K562 (cell line): ENCODE measurements at regions not wholly inside any gene's neighbourhood (a gene's known extent, or its start where the extent isn't known, plus 50 kb on each side); places are given as distances from the start of the nearest gene placed in this dataset.

Source experiments
- ATAC-seq: fragments of 200-7000 bp; cut with Tn5 transposase; 3 replicates; pipeline ENCODE4 v1.9.1; 2020; ENCODE audit warnings: moderate library complexity
- BruUV-seq: library from RNA; stranded (reverse); fragments of 400-500 nt; replicated peaks from 2 replicates; lab custom pipeline; 2021; lab: Mats Ljungman, UMichigan
- CTCF ChIA-PET: fragments of 300-600 bp; formaldehyde crosslinking; extraction: SDS; loops from one replicate; lab custom pipeline; 2021; ENCODE audit warnings: low intra/inter-chr PET ratio; lab: Yijun Ruan, JAX
- POLR2A ChIA-PET: fragments of 300-600, 350-650 bp; sonication (Branson Sonifier 250); formaldehyde crosslinking; extraction: SDS; loops from one replicate; lab custom pipeline; 2021; ENCODE audit warnings: antibody characterized with exemption, inconsistent platforms; lab: Yijun Ruan, JAX
- DNase-seq, 4 experiments: peaks; one replicate each; pipeline versions ENCODE4 v3.0.0 to v3.0.0-alpha.2; 2011 to 2018; ENCODE audit warnings: low spot score in 3 of 4, mixed read lengths in 3 of 4; ENCODE audit errors: extremely low read depth in 1 of 4
- FAIRE-seq: peaks from 2 replicates; lab custom pipeline; 2011; peaks lifted over from hg19 to GRCh38; lab: Jason Lieb, UNC
- H2AFZ ChIP-seq: 2 replicates; pipeline ENCODE4 v1.6.0; 2011; ENCODE audit warnings: low read depth, low read length, control low read depth, inconsistent platforms
- H3K27ac ChIP-seq: fragments of 200-600 bp; 3 replicates; pipeline ENCODE4 v1.8.0; 2011; ENCODE audit warnings: low read depth, mild to moderate bottlenecking, control low read depth, inconsistent platforms, low read length, moderate library complexity, mixed read lengths; ENCODE audit errors: extremely low read depth
- H3K27me3 ChIP-seq, 2 experiments: fragments of 300-600 bp in 1 of 2; 2 replicates in 1 of 2; 3 replicates in 1 of 2; pipeline versions ENCODE4 v1.6.0 to v1.8.0; 2011; ENCODE audit warnings: inconsistent platforms in 2 of 2, low read length in 2 of 2, mild to moderate bottlenecking in 1 of 2, mixed read lengths in 1 of 2, moderate library complexity in 1 of 2; ENCODE audit not compliant: control insufficient read depth in 2 of 2, insufficient read depth in 2 of 2
- H3K36me3 ChIP-seq: fragments of 300-600 bp; 3 replicates; pipeline ENCODE4 v1.8.0; 2011; ENCODE audit warnings: mild to moderate bottlenecking, low read length, inconsistent platforms; ENCODE audit not compliant: control insufficient read depth, insufficient read depth
- H3K4me1 ChIP-seq, 2 experiments: fragments of 200-600 bp in 1 of 2; replicated peaks in 1 of 2; 2 replicates in 1 of 2; 3 replicates in 1 of 2; pipeline versions ENCODE4 v1.5.1 to v1.8.0; 2011; ENCODE audit warnings: inconsistent platforms in 2 of 2, low read length in 2 of 2, mild to moderate bottlenecking in 1 of 2, mixed read lengths in 1 of 2, moderate library complexity in 1 of 2; ENCODE audit not compliant: control insufficient read depth in 2 of 2, insufficient read depth in 2 of 2
- H3K4me2 ChIP-seq: 2 replicates; pipeline ENCODE4 v1.6.1; 2011; ENCODE audit warnings: low read length, control low read depth, inconsistent platforms, mixed read lengths; ENCODE audit not compliant: insufficient read depth
- H3K4me3 ChIP-seq: fragments of 200-600 bp; sonication (generic), shearing (Covaris generic); 2 replicates; pipeline ENCODE4 v1.5.1; 2016; ENCODE audit warnings: control low read depth, inconsistent platforms
- H3K79me2 ChIP-seq: fragments of 200-600 bp; 3 replicates; pipeline ENCODE4 v1.8.0; 2011; ENCODE audit warnings: low read length, inconsistent platforms; ENCODE audit not compliant: control insufficient read depth, insufficient read depth
- H3K9ac ChIP-seq, 2 experiments: 2 replicates each; pipeline versions ENCODE4 v1.6.0 to v1.6.1; 2011; ENCODE audit warnings: low read depth in 2 of 2, low read length in 2 of 2, control low read depth in 1 of 2, inconsistent platforms in 1 of 2, mild to moderate bottlenecking in 1 of 2, mixed read lengths in 1 of 2; ENCODE audit not compliant: insufficient read depth in 1 of 2
- H3K9me1 ChIP-seq: one replicate; pipeline ENCODE4 v1.6.0; 2011; ENCODE audit warnings: inconsistent platforms, mild to moderate bottlenecking, low read length, moderate library complexity; ENCODE audit not compliant: control insufficient read depth, insufficient read depth
- H3K9me3 ChIP-seq: replicated peaks from 2 replicates; pipeline ENCODE4 v1.5.1; 2011; ENCODE audit warnings: low read depth, low read length, inconsistent platforms; ENCODE audit not compliant: control insufficient read depth, insufficient read depth
- H4K20me1 ChIP-seq: replicated peaks from 2 replicates; pipeline ENCODE4 v1.6.1; 2011; ENCODE audit warnings: low read length, inconsistent platforms, mixed read lengths; ENCODE audit not compliant: control insufficient read depth, insufficient read depth
- CBFB ChIP-seq: sonication (generic); formaldehyde crosslinking; IDR thresholded peaks from 2 replicates; pipeline ENCODE4 v1.4.0; 2020; ENCODE audit warnings: mild to moderate bottlenecking, missing genetic modification reagents
- ID3 ChIP-seq, 2 experiments: fragments of 250-450 bp in 1 of 2; fragments of 450-650 bp in 1 of 2; sonication (Bioruptor Pico) in 1 of 2; IDR thresholded peaks; 2 replicates each; pipeline versions ENCODE4 v1.6.1 to v1.8.0; 2016 to 2021; ENCODE audit warnings: mild to moderate bottlenecking in 2 of 2, moderate library complexity in 2 of 2, missing compliant biosample characterization in 1 of 2, missing genetic modification characterization in 1 of 2
- POLR2H ChIP-seq: IDR thresholded peaks from 2 replicates; pipeline ENCODE4 v1.6.1; 2016; ENCODE audit warnings: missing genetic modification characterization, low read depth, mild to moderate bottlenecking, control low read depth, missing compliant biosample characterization, moderate library complexity
- WHSC1 ChIP-seq: IDR thresholded peaks from one replicate; pipeline ENCODE4 v1.6.1; 2012; ENCODE audit warnings: low read length, control low read depth, inconsistent platforms
- ZBTB1 ChIP-seq: sonication (generic); formaldehyde crosslinking; IDR thresholded peaks from 2 replicates; pipeline ENCODE4 v1.8.1; 2023; ENCODE audit warnings: missing genetic modification reagents, low read depth, mild to moderate bottlenecking, borderline replicate concordance
- in situ Hi-C: fragments of 300-500 bp; cut with MboI; formaldehyde crosslinking; loops from 4 replicates; pipeline ENCODE4 v1.15.0; 2018; ENCODE audit warnings: inconsistent platforms, mixed read lengths
- intact Hi-C: fragments of 100-400 bp; cut with micrococcal nuclease; formaldehyde crosslinking; loops from 2 replicates; pipeline ENCODE4 v1.14.2; 2022
- TF ChIP-seq, protein P1 (sequence below): fragments of 450-650 bp; IDR thresholded peaks from one replicate; pipeline ENCODE4 v1.6.1; 2018; ENCODE audit warnings: mild to moderate bottlenecking, moderate library complexity; ENCODE audit not compliant: partially characterized antibody
- TF ChIP-seq, protein P2 (sequence below): sonication (generic); formaldehyde crosslinking; IDR thresholded peaks from 2 replicates; pipeline ENCODE4 v1.8.0; 2023; ENCODE audit warnings: missing genetic modification reagents, mild to moderate bottlenecking, borderline replicate concordance

DNA sequence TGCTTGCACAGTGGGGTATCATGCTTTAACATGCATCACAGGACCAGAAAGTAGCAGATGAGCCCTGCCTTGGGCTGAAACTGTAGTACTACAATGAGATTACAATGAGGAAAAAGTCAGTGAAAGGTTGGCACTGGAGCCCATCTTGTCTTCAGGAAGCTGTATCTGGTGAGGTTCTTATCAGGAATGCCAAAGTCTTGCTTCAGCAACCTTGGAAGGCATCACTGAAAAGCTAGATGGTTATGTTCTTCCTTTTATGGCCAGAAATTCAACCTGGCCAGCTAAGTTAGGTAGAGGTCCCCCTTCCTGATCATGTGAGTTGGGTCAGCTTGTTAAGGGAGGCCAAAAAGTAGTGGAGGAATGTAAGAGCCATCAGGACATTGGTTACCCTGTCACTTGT lies 254.0 kb upstream of the FAT3 start:
- CTCF ChIA-PET, result no interaction called here
- no peaks in the 10 kb centered on the region for H3K9me3 ChIP-seq
- H3K27ac ChIP-seq, result no peak overlapping the region
- no peak overlapping the region for H2AFZ ChIP-seq
- H3K4me3 ChIP-seq, result no peak overlapping the region
- H3K36me3 ChIP-seq, result no peaks in the 10 kb centered on the region
- FAIRE-seq (no peak), DNase-seq (no peak), ATAC-seq (no peak)
- H4K20me1 ChIP-seq, result no peaks in the 10 kb centered on the region
- no peak overlapping the region for H3K9ac ChIP-seq
- POLR2A ChIA-PET, result interaction anchor here (1.1 kb wide), 1 partner anchor 26 kb away, joined by 3 read pairs; no protein-coding TSS in a partner anchor
- no peaks in the 10 kb centered on the region for H3K79me2 ChIP-seq
- intact Hi-C loops (no loop called here), in situ Hi-C loops (no loop called here)
- H3K4me1 ChIP-seq, result no peaks in the 10 kb centered on the region
- H3K27me3 ChIP-seq, result no peaks in the 10 kb centered on the region
- BruUV-seq, result no TSS peak
- H3K9me1 ChIP-seq, result no peaks in the 10 kb centered on the region
- no peak overlapping the region for H3K4me2 ChIP-seq
- no peak for TF ChIP-seq ID3 (CRISPR knock-in tag; IDR thresholded peaks at IDR 0.05)
- TF ChIP-seq ID3 (tag; IDR thresholded peaks at IDR 0.05), result no peak
- TF ChIP-seq POLR2H (tag), result no peak
- TF ChIP-seq ZBTB1 (CRISPR knock-in tag), result no peak
- no peak for TF ChIP-seq CBFB
- no peak for TF ChIP-seq WHSC1
- TF ChIP-seq, protein P1, sequence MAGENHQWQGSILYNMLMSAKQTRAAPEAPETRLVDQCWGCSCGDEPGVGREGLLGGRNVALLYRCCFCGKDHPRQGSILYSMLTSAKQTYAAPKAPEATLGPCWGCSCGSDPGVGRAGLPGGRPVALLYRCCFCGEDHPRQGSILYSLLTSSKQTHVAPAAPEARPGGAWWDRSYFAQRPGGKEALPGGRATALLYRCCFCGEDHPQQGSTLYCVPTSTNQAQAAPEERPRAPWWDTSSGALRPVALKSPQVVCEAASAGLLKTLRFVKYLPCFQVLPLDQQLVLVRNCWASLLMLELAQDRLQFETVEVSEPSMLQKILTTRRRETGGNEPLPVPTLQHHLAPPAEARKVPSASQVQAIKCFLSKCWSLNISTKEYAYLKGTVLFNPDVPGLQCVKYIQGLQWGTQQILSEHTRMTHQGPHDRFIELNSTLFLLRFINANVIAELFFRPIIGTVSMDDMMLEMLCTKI, result no peak
- TF ChIP-seq, protein P2, sequence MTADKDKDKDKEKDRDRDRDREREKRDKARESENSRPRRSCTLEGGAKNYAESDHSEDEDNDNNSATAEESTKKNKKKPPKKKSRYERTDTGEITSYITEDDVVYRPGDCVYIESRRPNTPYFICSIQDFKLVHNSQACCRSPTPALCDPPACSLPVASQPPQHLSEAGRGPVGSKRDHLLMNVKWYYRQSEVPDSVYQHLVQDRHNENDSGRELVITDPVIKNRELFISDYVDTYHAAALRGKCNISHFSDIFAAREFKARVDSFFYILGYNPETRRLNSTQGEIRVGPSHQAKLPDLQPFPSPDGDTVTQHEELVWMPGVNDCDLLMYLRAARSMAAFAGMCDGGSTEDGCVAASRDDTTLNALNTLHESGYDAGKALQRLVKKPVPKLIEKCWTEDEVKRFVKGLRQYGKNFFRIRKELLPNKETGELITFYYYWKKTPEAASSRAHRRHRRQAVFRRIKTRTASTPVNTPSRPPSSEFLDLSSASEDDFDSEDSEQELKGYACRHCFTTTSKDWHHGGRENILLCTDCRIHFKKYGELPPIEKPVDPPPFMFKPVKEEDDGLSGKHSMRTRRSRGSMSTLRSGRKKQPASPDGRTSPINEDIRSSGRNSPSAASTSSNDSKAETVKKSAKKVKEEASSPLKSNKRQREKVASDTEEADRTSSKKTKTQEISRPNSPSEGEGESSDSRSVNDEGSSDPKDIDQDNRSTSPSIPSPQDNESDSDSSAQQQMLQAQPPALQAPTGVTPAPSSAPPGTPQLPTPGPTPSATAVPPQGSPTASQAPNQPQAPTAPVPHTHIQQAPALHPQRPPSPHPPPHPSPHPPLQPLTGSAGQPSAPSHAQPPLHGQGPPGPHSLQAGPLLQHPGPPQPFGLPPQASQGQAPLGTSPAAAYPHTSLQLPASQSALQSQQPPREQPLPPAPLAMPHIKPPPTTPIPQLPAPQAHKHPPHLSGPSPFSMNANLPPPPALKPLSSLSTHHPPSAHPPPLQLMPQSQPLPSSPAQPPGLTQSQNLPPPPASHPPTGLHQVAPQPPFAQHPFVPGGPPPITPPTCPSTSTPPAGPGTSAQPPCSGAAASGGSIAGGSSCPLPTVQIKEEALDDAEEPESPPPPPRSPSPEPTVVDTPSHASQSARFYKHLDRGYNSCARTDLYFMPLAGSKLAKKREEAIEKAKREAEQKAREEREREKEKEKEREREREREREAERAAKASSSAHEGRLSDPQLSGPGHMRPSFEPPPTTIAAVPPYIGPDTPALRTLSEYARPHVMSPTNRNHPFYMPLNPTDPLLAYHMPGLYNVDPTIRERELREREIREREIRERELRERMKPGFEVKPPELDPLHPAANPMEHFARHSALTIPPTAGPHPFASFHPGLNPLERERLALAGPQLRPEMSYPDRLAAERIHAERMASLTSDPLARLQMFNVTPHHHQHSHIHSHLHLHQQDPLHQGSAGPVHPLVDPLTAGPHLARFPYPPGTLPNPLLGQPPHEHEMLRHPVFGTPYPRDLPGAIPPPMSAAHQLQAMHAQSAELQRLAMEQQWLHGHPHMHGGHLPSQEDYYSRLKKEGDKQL (CRISPR knock-in tag), result no peak
